Thyroid gland (tissue), 4 donors: ENCODE measurements at regions not wholly inside any gene's neighbourhood (a gene's known extent, or its start where the extent isn't known, plus 50 kb on each side); places are given as distances from the start of the nearest gene placed in this dataset.
"Not testable (repeated sequence)": the region's sequence is repeated elsewhere in the genome, so short reads cannot be mapped to it uniquely, and the experiment has no call there.

Experiments used
- CTCF ChIP-seq, 6 experiments: fragments of 200-600 bp in 3 of 6; fragments of 450-650 bp in 3 of 6; sonication (generic) in 3 of 6; IDR thresholded peaks; one replicate each; pipeline ENCODE4 v1.5.1; 2016 to 2019; ENCODE audit warnings: antibody characterized with exemption in 6 of 6, mild to moderate bottlenecking in 2 of 6, inconsistent platforms in 1 of 6, moderate library complexity in 1 of 6
- POLR2A ChIP-seq, 2 donors: fragments of 450-650 bp; IDR thresholded peaks; one replicate each; pipeline ENCODE4 v1.6.1; 2017; ENCODE audit warnings: antibody characterized with exemption in 2 of 2, mild to moderate bottlenecking in 2 of 2, moderate library complexity in 1 of 2

DNA sequence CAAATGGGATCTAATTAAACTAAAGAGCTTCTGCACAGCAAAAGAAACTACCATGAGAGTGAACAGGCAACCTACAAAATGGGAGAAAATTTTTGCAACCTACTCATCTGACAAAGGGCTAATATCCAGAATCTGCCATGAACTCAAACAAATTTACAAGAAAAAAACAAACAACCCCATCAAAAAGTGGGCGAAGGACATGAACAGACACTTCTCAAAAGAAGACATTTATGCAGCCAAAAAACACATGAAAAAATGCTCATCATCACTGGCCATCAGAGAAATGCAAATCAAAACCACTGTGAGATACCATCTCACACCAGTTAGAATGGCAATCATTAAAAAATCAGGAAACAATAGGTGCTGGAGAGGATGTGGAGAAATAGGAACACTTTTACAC lies 755.2 kb upstream of the ADGRB3 start:
- not testable (repeated sequence) for TF ChIP-seq CTCF, POLR2A (IDR thresholded peaks at IDR 0.05)
